Hematopoietic multipotent progenitor cell (in vitro differentiated cells): ENCODE measurements at regions not wholly inside any gene's neighbourhood (a gene's known extent, or its start where the extent isn't known, plus 50 kb on each side); places are given as distances from the start of the nearest gene placed in this dataset.
"Not testable (repeated sequence)": the region's sequence is repeated elsewhere in the genome, so short reads cannot be mapped to it uniquely, and the experiment has no call there.

Experiments
- DNase-seq, 3 donors: peaks; one replicate each; pipeline ENCODE4 v3.0.0-alpha.2; 2011 to 2015; ENCODE audit warnings: low read depth in 2 of 3, low spot score in 2 of 3

- no peak for DNase-seq
These were observed 523.6 kb downstream of the TRAM1L1 start for GRCh38 chr4:116561768-116562167.

- peak in 1 of 3 donors; percentile 9 for DNase-seq
These were observed 533.6 kb downstream of the TRAM1L1 start for GRCh38 chr4:116551806-116552205.

- no peak for DNase-seq
These were observed 537.7 kb downstream of the TRAM1L1 start for GRCh38 chr4:116547632-116548031.

- DNase-seq, result no peak
These were observed 538.6 kb downstream of the TRAM1L1 start for GRCh38 chr4:116546759-116547158.

GRCh38 chr4:116544946-116545345 lies 540.4 kb downstream of the TRAM1L1 start:
- no peak for DNase-seq

GRCh38 chr4:116539744-116540143 lies 545.6 kb downstream of the TRAM1L1 start:
- no peak for DNase-seq

GRCh38 chr4:116537828-116538227 lies 547.5 kb downstream of the TRAM1L1 start:
- DNase-seq, result no peak

- DNase-seq, result not testable (repeated sequence)
These were observed 549.4 kb downstream of the TRAM1L1 start for GRCh38 chr4:116536024-116536423.

- peak in 2 of 3 donors; percentile 74 to 89 for DNase-seq
These were observed 553.5 kb downstream of the TRAM1L1 start for GRCh38 chr4:116531870-116532269.

GRCh38 chr4:116531026-116531425 lies 554.4 kb downstream of the TRAM1L1 start:
- no peak for DNase-seq

- DNase-seq, result no peak
These were observed 555.3 kb downstream of the TRAM1L1 start for GRCh38 chr4:116530048-116530447.

- no peak for DNase-seq
These were observed 556.2 kb downstream of the TRAM1L1 start for GRCh38 chr4:116529129-116529528.

- no peak for DNase-seq
These were observed 562.5 kb downstream of the TRAM1L1 start for GRCh38 chr4:116522922-116523321.

- no peak for DNase-seq
These were observed 564.5 kb downstream of the TRAM1L1 start for GRCh38 chr4:116520886-116521285.

GRCh38 chr4:116516711-116517110 lies 568.7 kb downstream of the TRAM1L1 start:
- DNase-seq, result no peak

- no peak for DNase-seq
These were observed 569.4 kb downstream of the TRAM1L1 start for GRCh38 chr4:116515959-116516358.

GRCh38 chr4:116512552-116512951 lies 572.8 kb downstream of the TRAM1L1 start:
- DNase-seq, result no peak

- no peak for DNase-seq
These were observed 583.4 kb downstream of the TRAM1L1 start for GRCh38 chr4:116501954-116502353.

- no peak for DNase-seq
These were observed 585.2 kb downstream of the TRAM1L1 start for GRCh38 chr4:116500225-116500624.

GRCh38 chr4:116489739-116490138 lies 595.6 kb downstream of the TRAM1L1 start:
- no peak for DNase-seq

GRCh38 chr4:116486401-116486800 lies 599.0 kb downstream of the TRAM1L1 start:
- DNase-seq, result no peak

GRCh38 chr4:116480546-116480945 lies 604.8 kb downstream of the TRAM1L1 start:
- no peak for DNase-seq

- no peak for DNase-seq
These were observed 607.0 kb downstream of the TRAM1L1 start for GRCh38 chr4:116478343-116478742.

- DNase-seq, result no peak
These were observed 615.8 kb downstream of the TRAM1L1 start for GRCh38 chr4:116469582-116469981.
